Prostate gland (tissue), 2 donors: ENCODE measurements at regions not wholly inside any gene's neighbourhood (a gene's known extent, or its start where the extent isn't known, plus 50 kb on each side); places are given as distances from the start of the nearest gene placed in this dataset.

Source experiments
- DNase-seq: peaks from one replicate; pipeline ENCODE4 v3.0.0-alpha.2; 2019; ENCODE audit warnings: low spot score
- H3K27ac ChIP-seq, 2 donors: fragments of 200-600 bp; sonication (generic); 2 replicates each; pipeline ENCODE4 v1.5.1; 2017 to 2019
- H3K27me3 ChIP-seq: fragments of 200-600 bp; sonication (generic); replicated peaks from 2 replicates; pipeline ENCODE4 v1.5.1; 2019; ENCODE audit not compliant: insufficient read depth
- H3K36me3 ChIP-seq, 2 donors: fragments of 200-600 bp; sonication (generic); 1 replicate in 1 of 2; 2 replicates in 1 of 2; pipeline versions ENCODE4 v1.5.1 to v1.8.1; 2017 to 2019
- H3K4me1 ChIP-seq: fragments of 200-600 bp; sonication (generic); replicated peaks from 2 replicates; pipeline ENCODE4 v1.5.1; 2019
- H3K4me3 ChIP-seq, 2 donors: fragments of 200-600 bp; sonication (generic); 2 replicates each; pipeline ENCODE4 v1.5.1; 2017 to 2019
- H3K9me3 ChIP-seq: fragments of 200-600 bp; sonication (generic); 2 replicates; pipeline ENCODE4 v1.5.1; 2017
- CTCF ChIP-seq, 4 experiments: fragments of 200-600 bp in 2 of 4; fragments of 450-650 bp in 2 of 4; sonication (generic) in 2 of 4; IDR thresholded peaks; 1 replicate in 3 of 4; 2 replicates in 1 of 4; pipeline ENCODE4 v1.5.1; 2016 to 2019; ENCODE audit warnings: antibody characterized with exemption in 4 of 4, mild to moderate bottlenecking in 2 of 4, moderate library complexity in 2 of 4
- POLR2A ChIP-seq: fragments of 450-650 bp; IDR thresholded peaks from one replicate; pipeline ENCODE4 v1.6.1; 2016; ENCODE audit warnings: antibody characterized with exemption, mild to moderate bottlenecking
- POLR2AphosphoS5 ChIP-seq: sonication (generic); formaldehyde crosslinking; IDR thresholded peaks from one replicate; pipeline ENCODE4 v1.6.1; 2017; ENCODE audit warnings: antibody characterized with exemption
- WGBS: methylation state at CpG from one replicate; pipeline ENCODE4 v1.1.5; 2018; 5-methylcytosine and 5-hydroxymethylcytosine counted together
- intact Hi-C: fragments of 100-400 bp; cut with DNase I; formaldehyde crosslinking; loops from one replicate; pipeline ENCODE4 v1.14.2; 2022

GRCh38 chr17:33933576-33933975, 321.5 kb upstream of the CCL2 start:
- intact Hi-C loops: loop anchor here (10.0 kb wide), 1 partner anchor 51 kb away; no protein-coding TSS in a partner anchor
- DNase-seq: no peak
- Histone ChIP-seq H3K27ac (no peak overlapping the region), H3K4me3 (no peak overlapping the region), H3K36me3 (no peaks in the 10 kb centered on the region), H3K9me3 (no peaks in the 10 kb centered on the region), H3K4me1 (no peaks in the 10 kb centered on the region), H3K27me3 (no peaks in the 10 kb centered on the region)
- 40% methylated on average over 5 of the region's 5 CpGs for WGBS
- no peak for TF ChIP-seq POLR2A
- TF ChIP-seq CTCF (IDR thresholded peaks at IDR 0.05): no peak
- no peak for TF ChIP-seq POLR2AphosphoS5

- Histone ChIP-seq H3K36me3 (no peaks in the 10 kb centered on the region), H3K27ac (no peak overlapping the region), H3K4me3 (no peak overlapping the region), H3K4me1 (no peaks in the 10 kb centered on the region), H3K27me3 (no peaks in the 10 kb centered on the region), H3K9me3 (no peaks in the 10 kb centered on the region)
- no peak for DNase-seq
- 73% methylated on average over 1 of the region's 1 CpG for WGBS
- intact Hi-C loops: loop anchor here (10.0 kb wide), 1 partner anchor 50 kb away; no protein-coding TSS in a partner anchor
- no peak for TF ChIP-seq POLR2AphosphoS5
- no peak for TF ChIP-seq CTCF (IDR thresholded peaks at IDR 0.05)
- TF ChIP-seq POLR2A: no peak
These were observed 320.4 kb upstream of the CCL2 start for GRCh38 chr17:33934696-33935095.

- 96% methylated on average over 4 of the region's 4 CpGs for WGBS
- intact Hi-C loops: loop anchor here (10.0 kb wide), 1 partner anchor 49 kb away; no protein-coding TSS in a partner anchor
- Histone ChIP-seq H3K27ac (no peak overlapping the region), H3K36me3 (no peaks in the 10 kb centered on the region), H3K4me3 (no peak overlapping the region), H3K4me1 (no peaks in the 10 kb centered on the region), H3K9me3 (no peaks in the 10 kb centered on the region), H3K27me3 (no peaks in the 10 kb centered on the region)
- DNase-seq: no peak
- no peak for TF ChIP-seq POLR2A
- TF ChIP-seq POLR2AphosphoS5: no peak
- TF ChIP-seq CTCF (IDR thresholded peaks at IDR 0.05): no peak
These were observed 319.3 kb upstream of the CCL2 start for GRCh38 chr17:33935822-33936221.

GRCh38 chr17:33936764-33937163, 318.3 kb upstream of the CCL2 start:
- H3K4me1 ChIP-seq: no peaks in the 10 kb centered on the region
- no peak for DNase-seq
- H3K4me3 ChIP-seq: no peak overlapping the region
- H3K27ac ChIP-seq: no peak overlapping the region
- H3K27me3 ChIP-seq: no peaks in the 10 kb centered on the region
- no peaks in the 10 kb centered on the region for H3K36me3 ChIP-seq
- intact Hi-C loops: loop anchor here (10.0 kb wide), 1 partner anchor 48 kb away; no protein-coding TSS in a partner anchor
- TF ChIP-seq POLR2AphosphoS5: no peak
- no peak for TF ChIP-seq CTCF (IDR thresholded peaks at IDR 0.05)
- TF ChIP-seq POLR2A: no peak
- 86% methylated on average over 5 of the region's 5 CpGs for WGBS
- H3K9me3 ChIP-seq: no peaks in the 10 kb centered on the region

- H3K4me1 ChIP-seq: no peaks in the 10 kb centered on the region
- no peaks in the 10 kb centered on the region for H3K27me3 ChIP-seq
- no peaks in the 10 kb centered on the region for H3K36me3 ChIP-seq
- DNase-seq: no peak
- 84% methylated on average over 4 of the region's 4 CpGs for WGBS
- no peak overlapping the region for H3K4me3 ChIP-seq
- H3K9me3 ChIP-seq: no peaks in the 10 kb centered on the region
- intact Hi-C loops: loop anchor here (10.0 kb wide), 1 partner anchor 45 kb away; no protein-coding TSS in a partner anchor
- no peak overlapping the region for H3K27ac ChIP-seq
- TF ChIP-seq POLR2AphosphoS5: no peak
- TF ChIP-seq CTCF (IDR thresholded peaks at IDR 0.05): no peak
- TF ChIP-seq POLR2A: no peak
These were observed 315.1 kb upstream of the CCL2 start for GRCh38 chr17:33939959-33940358.
